K562 (cell line): ENCODE measurements at regions not wholly inside any gene's neighbourhood (a gene's known extent, or its start where the extent isn't known, plus 50 kb on each side); places are given as distances from the start of the nearest gene placed in this dataset.

Experiments used
- ATAC-seq: fragments of 200-7000 bp; cut with Tn5 transposase; 3 replicates; pipeline ENCODE4 v1.9.1; 2020; ENCODE audit warnings: moderate library complexity
- BruUV-seq: library from RNA; stranded (reverse); fragments of 400-500 nt; replicated peaks from 2 replicates; lab custom pipeline; 2021; lab: Mats Ljungman, UMichigan
- CTCF ChIA-PET: fragments of 300-600 bp; formaldehyde crosslinking; extraction: SDS; loops from one replicate; lab custom pipeline; 2021; ENCODE audit warnings: low intra/inter-chr PET ratio; lab: Yijun Ruan, JAX
- POLR2A ChIA-PET: fragments of 300-600, 350-650 bp; sonication (Branson Sonifier 250); formaldehyde crosslinking; extraction: SDS; loops from one replicate; lab custom pipeline; 2021; ENCODE audit warnings: antibody characterized with exemption, inconsistent platforms; lab: Yijun Ruan, JAX
- DNase-seq, 4 experiments: peaks; one replicate each; pipeline versions ENCODE4 v3.0.0 to v3.0.0-alpha.2; 2011 to 2018; ENCODE audit warnings: low spot score in 3 of 4, mixed read lengths in 3 of 4; ENCODE audit errors: extremely low read depth in 1 of 4
- FAIRE-seq: peaks from 2 replicates; lab custom pipeline; 2011; peaks lifted over from hg19 to GRCh38; lab: Jason Lieb, UNC
- H2AFZ ChIP-seq: 2 replicates; pipeline ENCODE4 v1.6.0; 2011; ENCODE audit warnings: low read depth, low read length, control low read depth, inconsistent platforms
- H3K27ac ChIP-seq: fragments of 200-600 bp; 3 replicates; pipeline ENCODE4 v1.8.0; 2011; ENCODE audit warnings: low read depth, mild to moderate bottlenecking, control low read depth, inconsistent platforms, low read length, moderate library complexity, mixed read lengths; ENCODE audit errors: extremely low read depth
- H3K27me3 ChIP-seq, 2 experiments: fragments of 300-600 bp in 1 of 2; 2 replicates in 1 of 2; 3 replicates in 1 of 2; pipeline versions ENCODE4 v1.6.0 to v1.8.0; 2011; ENCODE audit warnings: inconsistent platforms in 2 of 2, low read length in 2 of 2, mild to moderate bottlenecking in 1 of 2, mixed read lengths in 1 of 2, moderate library complexity in 1 of 2; ENCODE audit not compliant: control insufficient read depth in 2 of 2, insufficient read depth in 2 of 2
- H3K36me3 ChIP-seq: fragments of 300-600 bp; 3 replicates; pipeline ENCODE4 v1.8.0; 2011; ENCODE audit warnings: mild to moderate bottlenecking, low read length, inconsistent platforms; ENCODE audit not compliant: control insufficient read depth, insufficient read depth
- H3K4me1 ChIP-seq, 2 experiments: fragments of 200-600 bp in 1 of 2; replicated peaks in 1 of 2; 2 replicates in 1 of 2; 3 replicates in 1 of 2; pipeline versions ENCODE4 v1.5.1 to v1.8.0; 2011; ENCODE audit warnings: inconsistent platforms in 2 of 2, low read length in 2 of 2, mild to moderate bottlenecking in 1 of 2, mixed read lengths in 1 of 2, moderate library complexity in 1 of 2; ENCODE audit not compliant: control insufficient read depth in 2 of 2, insufficient read depth in 2 of 2
- H3K4me2 ChIP-seq: 2 replicates; pipeline ENCODE4 v1.6.1; 2011; ENCODE audit warnings: low read length, control low read depth, inconsistent platforms, mixed read lengths; ENCODE audit not compliant: insufficient read depth
- H3K4me3 ChIP-seq: fragments of 200-600 bp; sonication (generic), shearing (Covaris generic); 2 replicates; pipeline ENCODE4 v1.5.1; 2016; ENCODE audit warnings: control low read depth, inconsistent platforms
- H3K79me2 ChIP-seq: fragments of 200-600 bp; 3 replicates; pipeline ENCODE4 v1.8.0; 2011; ENCODE audit warnings: low read length, inconsistent platforms; ENCODE audit not compliant: control insufficient read depth, insufficient read depth
- H3K9ac ChIP-seq, 2 experiments: 2 replicates each; pipeline versions ENCODE4 v1.6.0 to v1.6.1; 2011; ENCODE audit warnings: low read depth in 2 of 2, low read length in 2 of 2, control low read depth in 1 of 2, inconsistent platforms in 1 of 2, mild to moderate bottlenecking in 1 of 2, mixed read lengths in 1 of 2; ENCODE audit not compliant: insufficient read depth in 1 of 2
- H3K9me1 ChIP-seq: one replicate; pipeline ENCODE4 v1.6.0; 2011; ENCODE audit warnings: inconsistent platforms, mild to moderate bottlenecking, low read length, moderate library complexity; ENCODE audit not compliant: control insufficient read depth, insufficient read depth
- H3K9me3 ChIP-seq: replicated peaks from 2 replicates; pipeline ENCODE4 v1.5.1; 2011; ENCODE audit warnings: low read depth, low read length, inconsistent platforms; ENCODE audit not compliant: control insufficient read depth, insufficient read depth
- H4K20me1 ChIP-seq: replicated peaks from 2 replicates; pipeline ENCODE4 v1.6.1; 2011; ENCODE audit warnings: low read length, inconsistent platforms, mixed read lengths; ENCODE audit not compliant: control insufficient read depth, insufficient read depth
- CBFA2T2 ChIP-seq: fragments of 450-650 bp; conservative IDR thresholded peaks from 2 replicates; pipeline ENCODE4 v1.6.1; 2017; ENCODE audit warnings: mild to moderate bottlenecking
- FOXP1 ChIP-seq: sonication (generic); formaldehyde crosslinking; IDR thresholded peaks from 2 replicates; pipeline ENCODE4 v1.8.0; 2022; ENCODE audit warnings: mild to moderate bottlenecking, missing genetic modification reagents
- GABPA ChIP-seq: fragments of 200-800 bp; sonication (Bioruptor generic); conservative IDR thresholded peaks from 2 replicates; pipeline ENCODE4 v1.6.1; 2016; ENCODE audit warnings: low read depth, missing genetic modification characterization, missing compliant biosample characterization
- KAT2B ChIP-seq: IDR thresholded peaks from one replicate; pipeline ENCODE4 v1.6.1; 2012; ENCODE audit warnings: low read depth, mild to moderate bottlenecking, control low read depth, inconsistent platforms, low read length, moderate library complexity
- MYBL2 ChIP-seq, 2 experiments: fragments of 450-650 bp in 1 of 2; sonication (generic) in 1 of 2; formaldehyde crosslinking in 1 of 2; IDR thresholded peaks; 2 replicates each; pipeline versions ENCODE4 v1.6.1 to v1.8.1; 2017 to 2022; ENCODE audit warnings: borderline replicate concordance in 1 of 2, inconsistent platforms in 1 of 2, low read depth in 1 of 2, mild to moderate bottlenecking in 1 of 2, missing genetic modification reagents in 1 of 2, moderate library complexity in 1 of 2
- NFRKB ChIP-seq: fragments of 450-650 bp; IDR thresholded peaks from 2 replicates; pipeline ENCODE4 v1.6.1; 2016; ENCODE audit warnings: low read depth
- NONO ChIP-seq, 2 experiments: fragments of 200-400 bp in 1 of 2; fragments of 450-650 bp in 1 of 2; formaldehyde crosslinking in 1 of 2; IDR thresholded peaks; 2 replicates each; pipeline ENCODE4 v1.6.1; 2017; ENCODE audit warnings: low read depth in 2 of 2, mild to moderate bottlenecking in 2 of 2, moderate library complexity in 2 of 2, low read length in 1 of 2
- PHB ChIP-seq: fragments of 250-450 bp; sonication (Bioruptor Pico); IDR thresholded peaks from 2 replicates; pipeline ENCODE4 v1.5.0; 2021
- PHF8 ChIP-seq: fragments of 200-600 bp; sonication (generic); IDR thresholded peaks from 2 replicates; pipeline ENCODE4 v1.6.1; 2012; ENCODE audit warnings: mixed run types, mild to moderate bottlenecking, inconsistent platforms, low read length, moderate library complexity, borderline replicate concordance
- RAD21 ChIP-seq, 2 experiments: fragments of 250-450 bp in 1 of 2; fragments of 450-650 bp in 1 of 2; sonication (Bioruptor Pico) in 1 of 2; formaldehyde crosslinking in 1 of 2; IDR thresholded peaks in 1 of 2; conservative IDR thresholded peaks in 1 of 2; 2 replicates each; pipeline versions ENCODE4 v1.4.0 to v1.8.0; 2020 to 2022; ENCODE audit warnings: mild to moderate bottlenecking in 2 of 2, moderate library complexity in 1 of 2
- RUNX1 ChIP-seq: sonication (generic); IDR thresholded peaks from 2 replicates; pipeline ENCODE4 v1.6.1; 2016; ENCODE audit warnings: antibody characterized with exemption, low read depth
- SOX6 ChIP-seq: fragments of 450-650 bp; IDR thresholded peaks from 2 replicates; pipeline ENCODE4 v1.6.1; 2014; ENCODE audit warnings: mild to moderate bottlenecking
- SRSF9 ChIP-seq: fragments of 200-400 bp; formaldehyde crosslinking; IDR thresholded peaks from 2 replicates; pipeline ENCODE4 v1.6.1; 2017; ENCODE audit warnings: low read depth, low read length, borderline replicate concordance
- YY1 ChIP-seq, 3 experiments: IDR thresholded peaks; 2 replicates each; pipeline ENCODE4 v1.6.1; 2011; ENCODE audit warnings: low read length in 2 of 3, mild to moderate bottlenecking in 2 of 3, moderate library complexity in 2 of 3, borderline replicate concordance in 1 of 3, control low read depth in 1 of 3, low read depth in 1 of 3; ENCODE audit not compliant: insufficient read depth in 3 of 3, insufficient replicate concordance in 2 of 3, control insufficient read depth in 1 of 3, insufficient read length in 1 of 3; ENCODE audit errors: extremely low read depth in 1 of 3
- ZNF232 ChIP-seq: sonication (generic); formaldehyde crosslinking; IDR thresholded peaks from 2 replicates; pipeline ENCODE4 v1.8.0; 2022; ENCODE audit warnings: mild to moderate bottlenecking, missing genetic modification reagents
- ZNF274 ChIP-seq: IDR thresholded peaks from 2 replicates; pipeline ENCODE4 v1.6.1; 2011; ENCODE audit warnings: low read depth, mild to moderate bottlenecking, low read length, moderate library complexity, borderline replicate concordance
- WGBS: fragments of 100-300 bp; shearing (Covaris generic); methylation state at CpG from one replicate; pipeline ENCODE4 v1.1.6; 2016; ENCODE audit warnings: low coverage, mixed read lengths; ENCODE audit not compliant: insufficient coverage; ENCODE audit errors: missing lambda C conversion rate; 5-methylcytosine and 5-hydroxymethylcytosine counted together
- in situ Hi-C: fragments of 300-500 bp; cut with MboI; formaldehyde crosslinking; loops from 4 replicates; pipeline ENCODE4 v1.15.0; 2018; ENCODE audit warnings: inconsistent platforms, mixed read lengths
- intact Hi-C: fragments of 100-400 bp; cut with micrococcal nuclease; formaldehyde crosslinking; loops from 2 replicates; pipeline ENCODE4 v1.14.2; 2022
- TF ChIP-seq, protein P1 (sequence below): fragments of 450-650 bp; IDR thresholded peaks from 2 replicates; pipeline ENCODE4 v1.7.1; 2018; ENCODE audit warnings: mild to moderate bottlenecking, low read depth; ENCODE audit not compliant: partially characterized antibody

DNA sequence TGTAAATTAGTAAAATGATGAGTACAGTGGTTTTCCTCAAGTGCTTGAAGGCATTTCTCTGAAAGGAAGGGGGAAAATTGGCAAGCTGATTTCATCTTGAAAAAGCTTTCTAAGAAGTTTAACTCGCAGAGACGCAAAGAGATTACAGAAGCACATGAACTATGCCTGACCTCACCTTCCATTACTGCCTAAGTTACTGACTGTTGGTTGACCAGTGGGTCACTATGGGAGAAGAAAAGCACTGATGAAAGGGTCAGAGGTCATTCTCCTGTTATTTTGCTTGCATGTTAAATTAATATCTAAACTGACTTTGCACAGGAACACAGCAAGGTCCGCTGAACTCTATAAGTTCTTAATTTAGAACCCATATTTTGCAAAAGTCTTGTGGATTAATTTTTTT lies 225.6 kb downstream of the ARL4A start:
- FAIRE-seq: peak; percentile 72
- TF ChIP-seq SRSF9 (no peak), FOXP1 (CRISPR knock-in tag) (no peak), CBFA2T2 (no peak), MYBL2 (IDR thresholded peaks at IDR 0.05; ENCODE audit: low read depth) (no peak), MYBL2 (CRISPR knock-in tag; IDR thresholded peaks at IDR 0.05; ENCODE audit: borderline replicate concordance) (no peak), SOX6 (no peak), NFRKB (no peak), ZNF274 (no peak), NONO (IDR thresholded peaks at IDR 0.05; ENCODE audit: low read depth in 2 of 2, low read length in 1 of 2) (no peak), RAD21 (CRISPR knock-in tag; conservative IDR thresholded peaks at IDR 0.05 in 1 of 2, IDR thresholded peaks at IDR 0.05 in 1 of 2) (peak in 1 of 2 experiments; percentile 12; a peak in 1 of 4 replicates), PHB (CRISPR knock-in tag) (no peak), YY1 (IDR thresholded peaks at IDR 0.05; ENCODE audit: borderline replicate concordance in 1 of 3, control insufficient read depth in 1 of 3, extremely low read depth in 1 of 3, insufficient read depth in 3 of 3, insufficient read length in 1 of 3, insufficient replicate concordance in 2 of 3, low read depth in 1 of 3, low read length in 2 of 3) (peak in 1 of 3 experiments; percentile 32), KAT2B (no peak), PHF8 (no peak), GABPA (tag) (no peak), ZNF232 (CRISPR knock-in tag) (no peak), RUNX1 (no peak)
- TF ChIP-seq, protein P1, sequence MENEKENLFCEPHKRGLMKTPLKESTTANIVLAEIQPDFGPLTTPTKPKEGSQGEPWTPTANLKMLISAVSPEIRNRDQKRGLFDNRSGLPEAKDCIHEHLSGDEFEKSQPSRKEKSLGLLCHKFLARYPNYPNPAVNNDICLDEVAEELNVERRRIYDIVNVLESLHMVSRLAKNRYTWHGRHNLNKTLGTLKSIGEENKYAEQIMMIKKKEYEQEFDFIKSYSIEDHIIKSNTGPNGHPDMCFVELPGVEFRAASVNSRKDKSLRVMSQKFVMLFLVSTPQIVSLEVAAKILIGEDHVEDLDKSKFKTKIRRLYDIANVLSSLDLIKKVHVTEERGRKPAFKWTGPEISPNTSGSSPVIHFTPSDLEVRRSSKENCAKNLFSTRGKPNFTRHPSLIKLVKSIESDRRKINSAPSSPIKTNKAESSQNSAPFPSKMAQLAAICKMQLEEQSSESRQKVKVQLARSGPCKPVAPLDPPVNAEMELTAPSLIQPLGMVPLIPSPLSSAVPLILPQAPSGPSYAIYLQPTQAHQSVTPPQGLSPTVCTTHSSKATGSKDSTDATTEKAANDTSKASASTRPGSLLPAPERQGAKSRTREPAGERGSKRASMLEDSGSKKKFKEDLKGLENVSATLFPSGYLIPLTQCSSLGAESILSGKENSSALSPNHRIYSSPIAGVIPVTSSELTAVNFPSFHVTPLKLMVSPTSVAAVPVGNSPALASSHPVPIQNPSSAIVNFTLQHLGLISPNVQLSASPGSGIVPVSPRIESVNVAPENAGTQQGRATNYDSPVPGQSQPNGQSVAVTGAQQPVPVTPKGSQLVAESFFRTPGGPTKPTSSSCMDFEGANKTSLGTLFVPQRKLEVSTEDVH: no peak

More for the DNA sequence above, 225.6 kb downstream of the ARL4A start:
- intact Hi-C loops: no loop called here
- ATAC-seq: peak; percentile 88
- peaks cover 0 to 10% of the 10 kb centered on the region in 2 experiments; a peak in 2 of 5 replicates for H3K4me1 ChIP-seq
- no TSS peak for BruUV-seq
- H3K9me3 ChIP-seq: 0 out of 2 replicates have a peak, but pooled peaks cover 2% of the 10 kb centered on the region
- H3K9me1 ChIP-seq: no peaks in the 10 kb centered on the region
- WGBS: 4% methylated on average over 3 of the region's 3 CpGs
- H3K79me2 ChIP-seq: no peaks in the 10 kb centered on the region
- ChIA-PET POLR2A (interaction anchor here (0.8 to 1.4 kb wide), 3 partner anchors 9 to 226 kb away, joined by 3 to 5 read pairs (median 3); no protein-coding TSS in a partner anchor), CTCF (no interaction called here)
- H2AFZ ChIP-seq: peak overlapping the region; percentile 60
- H3K36me3 ChIP-seq: no peaks in the 10 kb centered on the region
- no peaks in the 10 kb centered on the region for H3K27me3 ChIP-seq
- H3K27ac ChIP-seq: peak overlapping the region; percentile 34; the same call in 1 of the 3 replicates
- no peaks in the 10 kb centered on the region for H4K20me1 ChIP-seq
- no peak overlapping the region for H3K4me3 ChIP-seq
- in situ Hi-C loops: no loop called here
- peak in 3 of 4 experiments; percentile 28 to 65 (median 36) for DNase-seq
- no peak overlapping the region for H3K4me2 ChIP-seq
- no peak overlapping the region for H3K9ac ChIP-seq
